OCI-LY1 (cell line): ENCODE measurements at regions not wholly inside any gene's neighbourhood (a gene's known extent, or its start where the extent isn't known, plus 50 kb on each side); places are given as distances from the start of the nearest gene placed in this dataset.
"Not testable (repeated sequence)": the region's sequence is repeated elsewhere in the genome, so short reads cannot be mapped to it uniquely, and the experiment has no call there.

Experiments used
- CTCF ChIP-seq: fragments of 200-600 bp; sonication (generic), shearing (Covaris generic); IDR thresholded peaks from 2 replicates; pipeline ENCODE4 v1.5.1; 2017; ENCODE audit warnings: mild to moderate bottlenecking, antibody characterized with exemption, low read length, moderate library complexity, mixed read lengths
- EZH2 ChIP-seq: fragments of 200-600 bp; sonication (generic), shearing (Covaris generic); IDR thresholded peaks from 2 replicates; pipeline ENCODE4 v1.8.0; 2017; ENCODE audit warnings: borderline replicate concordance, mixed run types, mild to moderate bottlenecking, antibody characterized with exemption, low read length, moderate library complexity, mixed read lengths

GRCh38 chr15:31719396-31720022, 310.8 kb upstream of the CHRNA7 start:
- not testable (repeated sequence) for TF ChIP-seq EZH2, CTCF
